Ishikawa (cell line): ENCODE measurements at regions not wholly inside any gene's neighbourhood (a gene's known extent, or its start where the extent isn't known, plus 50 kb on each side); places are given as distances from the start of the nearest gene placed in this dataset.

Experiments
- CEBPB ChIP-seq: IDR thresholded peaks from 2 replicates; pipeline ENCODE4 v1.6.1; 2012
- CREB1 ChIP-seq: IDR thresholded peaks from 2 replicates; pipeline ENCODE4 v1.6.1; 2012; ENCODE audit warnings: low read depth
- EGR1 ChIP-seq: IDR thresholded peaks from 2 replicates; pipeline ENCODE4 v1.6.1; 2012
- EP300 ChIP-seq: IDR thresholded peaks from 2 replicates; pipeline ENCODE4 v1.6.1; 2012; ENCODE audit warnings: borderline replicate concordance
- FOXM1 ChIP-seq: IDR thresholded peaks from 2 replicates; pipeline ENCODE4 v1.6.1; 2012; ENCODE audit warnings: low read depth, borderline replicate concordance
- NFIC ChIP-seq: IDR thresholded peaks from 2 replicates; pipeline ENCODE4 v1.6.1; 2012
- RAD21 ChIP-seq: IDR thresholded peaks from 2 replicates; pipeline ENCODE4 v1.6.1; 2012; ENCODE audit warnings: low read depth
- TAF1 ChIP-seq: IDR thresholded peaks from 2 replicates; pipeline ENCODE4 v1.6.1; 2012; ENCODE audit warnings: low read depth, mild to moderate bottlenecking
- TCF12 ChIP-seq: IDR thresholded peaks from 2 replicates; pipeline ENCODE4 v1.6.1; 2012; ENCODE audit warnings: low read depth
- TEAD4 ChIP-seq: IDR thresholded peaks from 2 replicates; pipeline ENCODE4 v1.6.1; 2012
- YY1 ChIP-seq: IDR thresholded peaks from 2 replicates; pipeline ENCODE4 v1.6.1; 2012; ENCODE audit warnings: low read depth
- ZBTB7A ChIP-seq: IDR thresholded peaks from 2 replicates; pipeline ENCODE4 v1.6.1; 2012; ENCODE audit warnings: low read depth
- TF ChIP-seq, protein P1 (sequence below): IDR thresholded peaks from 2 replicates; pipeline ENCODE4 v1.6.1; 2012; ENCODE audit warnings: low read depth, mild to moderate bottlenecking
- TF ChIP-seq, protein P2 (sequence below): IDR thresholded peaks from 2 replicates; pipeline ENCODE4 v1.6.1; 2012
- TF ChIP-seq, protein P3 (sequence below): IDR thresholded peaks from 2 replicates; pipeline ENCODE4 v1.6.1; 2012

DNA sequence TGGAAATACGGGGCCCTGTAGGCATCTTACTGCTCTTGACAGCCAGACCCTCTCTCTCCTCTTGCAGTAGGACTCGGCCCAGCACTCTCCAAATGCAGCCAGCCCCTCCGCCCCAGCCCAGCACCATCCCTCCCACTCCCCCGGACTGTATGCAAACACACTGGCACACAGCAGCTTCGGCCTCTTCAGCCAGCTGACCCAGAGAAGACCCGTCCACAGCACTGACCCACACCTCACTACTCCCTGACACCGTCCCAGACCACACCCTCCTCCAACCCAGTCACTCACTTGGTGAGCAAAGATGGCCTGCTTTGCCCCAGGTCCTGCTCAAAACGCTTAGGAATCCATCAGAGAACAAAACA, 164.6 kb downstream of the IGLL1 start:
- TF ChIP-seq TAF1 (no peak), EP300 (no peak), CEBPB (no peak), CREB1 (no peak), RAD21 (no peak)
- TF ChIP-seq, protein P1, sequence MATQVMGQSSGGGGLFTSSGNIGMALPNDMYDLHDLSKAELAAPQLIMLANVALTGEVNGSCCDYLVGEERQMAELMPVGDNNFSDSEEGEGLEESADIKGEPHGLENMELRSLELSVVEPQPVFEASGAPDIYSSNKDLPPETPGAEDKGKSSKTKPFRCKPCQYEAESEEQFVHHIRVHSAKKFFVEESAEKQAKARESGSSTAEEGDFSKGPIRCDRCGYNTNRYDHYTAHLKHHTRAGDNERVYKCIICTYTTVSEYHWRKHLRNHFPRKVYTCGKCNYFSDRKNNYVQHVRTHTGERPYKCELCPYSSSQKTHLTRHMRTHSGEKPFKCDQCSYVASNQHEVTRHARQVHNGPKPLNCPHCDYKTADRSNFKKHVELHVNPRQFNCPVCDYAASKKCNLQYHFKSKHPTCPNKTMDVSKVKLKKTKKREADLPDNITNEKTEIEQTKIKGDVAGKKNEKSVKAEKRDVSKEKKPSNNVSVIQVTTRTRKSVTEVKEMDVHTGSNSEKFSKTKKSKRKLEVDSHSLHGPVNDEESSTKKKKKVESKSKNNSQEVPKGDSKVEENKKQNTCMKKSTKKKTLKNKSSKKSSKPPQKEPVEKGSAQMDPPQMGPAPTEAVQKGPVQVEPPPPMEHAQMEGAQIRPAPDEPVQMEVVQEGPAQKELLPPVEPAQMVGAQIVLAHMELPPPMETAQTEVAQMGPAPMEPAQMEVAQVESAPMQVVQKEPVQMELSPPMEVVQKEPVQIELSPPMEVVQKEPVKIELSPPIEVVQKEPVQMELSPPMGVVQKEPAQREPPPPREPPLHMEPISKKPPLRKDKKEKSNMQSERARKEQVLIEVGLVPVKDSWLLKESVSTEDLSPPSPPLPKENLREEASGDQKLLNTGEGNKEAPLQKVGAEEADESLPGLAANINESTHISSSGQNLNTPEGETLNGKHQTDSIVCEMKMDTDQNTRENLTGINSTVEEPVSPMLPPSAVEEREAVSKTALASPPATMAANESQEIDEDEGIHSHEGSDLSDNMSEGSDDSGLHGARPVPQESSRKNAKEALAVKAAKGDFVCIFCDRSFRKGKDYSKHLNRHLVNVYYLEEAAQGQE, result no peak

DNA sequence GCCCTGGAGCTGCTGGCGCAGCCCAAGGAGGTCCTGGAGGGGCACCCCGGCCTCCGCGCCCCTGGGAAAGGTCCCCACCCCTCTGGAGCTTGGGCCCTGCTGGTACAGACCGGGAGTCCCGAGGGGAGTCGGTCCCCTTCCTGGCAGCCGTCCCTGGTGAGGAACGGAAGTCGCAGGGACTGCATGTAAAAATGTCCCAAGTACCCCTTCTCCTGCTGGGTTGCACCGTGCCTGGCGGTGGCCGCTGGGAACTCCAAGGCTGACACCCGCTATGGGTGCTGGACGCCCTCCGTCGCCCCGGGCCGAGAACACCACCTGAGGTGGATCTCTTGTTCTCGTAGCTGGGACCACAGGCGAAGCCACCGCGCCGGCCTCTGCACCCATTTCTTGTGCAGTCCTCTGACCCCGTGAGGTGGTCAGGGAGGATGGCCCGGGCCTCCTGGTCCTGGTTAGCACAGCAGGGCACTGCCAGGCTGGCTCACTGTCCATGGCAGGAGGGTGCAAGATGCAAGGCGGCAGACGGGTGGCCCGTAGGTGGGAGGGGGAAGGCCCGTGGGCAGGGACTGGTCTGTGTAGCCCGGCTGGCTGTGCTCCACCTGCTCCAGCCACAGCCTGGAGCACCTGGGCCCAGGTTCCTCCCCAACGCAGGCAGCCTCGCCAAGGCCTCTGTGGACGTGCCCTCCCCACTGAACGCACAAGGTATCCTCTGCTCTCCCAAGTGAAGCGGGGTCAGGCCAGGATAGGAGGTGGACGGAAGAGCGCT, 165.2 kb downstream of the IGLL1 start:
- TF ChIP-seq EP300 (no peak), TCF12 (no peak), YY1 (no peak), CEBPB (no peak), FOXM1 (no peak), TEAD4 (no peak), CREB1 (no peak), NFIC (no peak), ZBTB7A (no peak), TAF1 (no peak), RAD21 (no peak)
- TF ChIP-seq, protein P1, result no peak
- TF ChIP-seq, protein P2, sequence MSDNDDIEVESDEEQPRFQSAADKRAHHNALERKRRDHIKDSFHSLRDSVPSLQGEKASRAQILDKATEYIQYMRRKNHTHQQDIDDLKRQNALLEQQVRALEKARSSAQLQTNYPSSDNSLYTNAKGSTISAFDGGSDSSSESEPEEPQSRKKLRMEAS, result no peak
- TF ChIP-seq, protein P3, sequence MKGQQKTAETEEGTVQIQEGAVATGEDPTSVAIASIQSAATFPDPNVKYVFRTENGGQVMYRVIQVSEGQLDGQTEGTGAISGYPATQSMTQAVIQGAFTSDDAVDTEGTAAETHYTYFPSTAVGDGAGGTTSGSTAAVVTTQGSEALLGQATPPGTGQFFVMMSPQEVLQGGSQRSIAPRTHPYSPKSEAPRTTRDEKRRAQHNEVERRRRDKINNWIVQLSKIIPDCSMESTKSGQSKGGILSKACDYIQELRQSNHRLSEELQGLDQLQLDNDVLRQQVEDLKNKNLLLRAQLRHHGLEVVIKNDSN, result no peak

DNA sequence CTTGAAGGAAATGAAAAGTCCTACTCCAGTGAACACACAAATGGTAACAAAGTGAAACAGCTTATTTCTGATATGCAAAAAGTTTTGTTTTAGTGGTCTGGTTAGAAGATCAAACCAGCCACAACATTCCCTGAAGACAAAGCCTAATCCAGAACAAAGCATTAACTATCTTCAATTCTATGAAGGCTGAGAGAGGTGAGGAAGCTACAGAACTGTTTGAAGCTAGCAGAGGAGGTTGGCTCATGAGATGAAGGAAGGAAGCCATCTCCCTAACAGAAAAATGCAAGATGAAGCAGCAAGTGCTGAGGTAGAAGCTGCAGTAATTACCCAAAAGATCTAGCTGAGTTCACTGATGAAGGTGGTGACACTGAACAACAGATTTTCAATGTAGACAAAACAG, 168.4 kb downstream of the IGLL1 start:
- TF ChIP-seq, protein P3, result no peak
- no peak for TF ChIP-seq YY1
- TF ChIP-seq, protein P1, result no peak
- TF ChIP-seq, protein P2, result no peak
- TF ChIP-seq FOXM1, result no peak
- TF ChIP-seq RAD21, result no peak
- TF ChIP-seq EP300, result no peak

DNA sequence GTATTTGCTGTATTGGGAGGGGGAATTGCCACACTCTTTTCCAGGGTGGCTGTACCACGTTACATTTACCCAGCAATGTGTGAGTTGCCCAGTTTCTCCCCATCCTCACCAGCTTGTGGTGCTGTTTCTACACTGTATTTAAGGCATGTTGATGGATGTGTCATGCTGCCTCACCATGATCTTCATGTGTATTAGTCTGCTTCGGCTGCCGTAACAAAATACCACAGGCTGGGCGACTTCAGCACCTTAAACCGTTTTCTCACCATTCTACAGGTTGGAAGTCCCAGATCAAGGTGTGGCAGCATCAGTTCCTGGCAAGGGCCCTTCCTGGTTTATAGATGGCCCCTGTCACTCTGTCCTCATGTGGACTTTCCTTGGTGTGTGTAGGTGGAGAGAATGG, 169.7 kb downstream of the IGLL1 start:
- TF ChIP-seq EP300 (no peak), NFIC (no peak), EGR1 (no peak), CREB1 (no peak), YY1 (no peak), CEBPB (no peak), TEAD4 (no peak), TCF12 (no peak), RAD21 (no peak), ZBTB7A (no peak), TAF1 (no peak), FOXM1 (no peak)
- TF ChIP-seq, protein P2, result no peak
- TF ChIP-seq, protein P3, result no peak
- TF ChIP-seq, protein P1, result no peak
